ENCODE measurements at regions not wholly inside any gene's neighbourhood (a gene's known extent, or its start where the extent isn't known, plus 50 kb on each side); places are given as distances from the start of the nearest gene placed in this dataset.
"Not testable (repeated sequence)": the region's sequence is repeated elsewhere in the genome, so short reads cannot be mapped to it uniquely, and the experiment has no call there.

DNA sequence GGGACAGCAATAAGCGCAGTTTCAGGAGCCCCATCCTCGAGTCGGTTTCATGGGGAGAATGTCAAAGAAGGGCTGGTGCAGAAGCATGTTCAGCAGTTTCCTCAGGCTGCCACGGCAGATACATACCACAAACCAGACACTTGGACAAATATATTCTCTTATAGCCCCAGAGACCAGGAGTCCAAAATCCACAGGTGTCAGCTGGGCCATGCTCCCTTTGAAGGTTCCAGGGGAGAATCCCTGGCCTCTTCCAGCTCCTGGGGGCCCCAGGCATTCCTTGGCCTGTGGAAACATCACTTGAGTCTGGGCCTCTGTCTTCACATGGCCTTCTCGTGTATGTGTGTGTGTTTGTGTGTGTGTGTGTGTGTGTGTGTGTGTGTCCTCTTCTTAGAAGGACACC lies 164.1 kb downstream of the UQCRFS1 start:
- DNase-seq = no peak

- DNase-seq = no peak
These were observed 167.2 kb downstream of the UQCRFS1 start for GRCh38 chr19:29045679-29046254.

DNA sequence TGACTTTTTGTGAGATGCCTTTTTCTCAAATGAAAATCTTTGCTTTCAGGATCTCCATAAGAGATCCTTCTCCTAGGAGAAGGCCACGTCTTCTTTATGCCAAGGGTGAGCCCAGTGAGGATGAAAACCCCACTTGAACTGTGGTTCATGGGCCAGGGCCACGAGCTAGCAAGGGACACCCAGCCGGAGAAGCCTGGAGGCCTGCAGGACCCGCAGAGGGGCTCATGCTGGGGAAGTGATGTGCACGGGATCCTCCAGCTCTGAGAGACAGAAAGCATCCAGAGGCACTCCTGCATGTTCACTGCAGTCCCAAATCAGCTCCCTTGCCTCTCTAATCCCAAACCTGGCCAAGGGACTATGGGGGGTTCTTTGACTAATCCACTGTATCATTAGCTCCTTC lies 168.9 kb downstream of the UQCRFS1 start:
- DNase-seq = no peak

GRCh38 chr19:29042450-29042849 lies 170.5 kb downstream of the UQCRFS1 start:
- DNase-seq = no peak

DNA sequence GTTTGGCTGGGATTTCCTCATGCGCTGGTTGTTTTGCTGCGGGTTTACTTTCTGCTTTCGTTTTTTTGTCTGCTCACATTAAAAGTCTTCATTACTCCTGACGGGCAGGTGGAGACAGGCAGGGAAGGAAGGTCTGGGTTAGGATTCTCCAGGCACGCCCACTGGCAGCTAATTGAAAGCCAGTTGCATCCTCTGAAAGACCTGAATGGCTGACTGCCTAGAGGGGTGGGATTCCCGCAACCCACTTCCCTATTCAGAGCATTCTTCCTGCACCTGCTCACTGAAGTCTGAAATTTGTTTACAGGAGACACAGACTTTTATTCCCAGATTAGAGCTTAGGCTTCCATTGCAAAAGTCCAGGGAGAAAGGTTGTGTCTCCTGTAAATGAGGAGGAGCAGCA lies 172.0 kb downstream of the UQCRFS1 start:
- DNase-seq = no peak

GRCh38 chr19:29040292-29040691 lies 172.7 kb downstream of the UQCRFS1 start:
- no peak for DNase-seq

- not testable (repeated sequence) for DNase-seq
These were observed 173.9 kb downstream of the UQCRFS1 start for GRCh38 chr19:29039036-29039435.

GRCh38 chr19:29031216-29031615 lies 181.7 kb downstream of the UQCRFS1 start:
- no peak for DNase-seq

DNA sequence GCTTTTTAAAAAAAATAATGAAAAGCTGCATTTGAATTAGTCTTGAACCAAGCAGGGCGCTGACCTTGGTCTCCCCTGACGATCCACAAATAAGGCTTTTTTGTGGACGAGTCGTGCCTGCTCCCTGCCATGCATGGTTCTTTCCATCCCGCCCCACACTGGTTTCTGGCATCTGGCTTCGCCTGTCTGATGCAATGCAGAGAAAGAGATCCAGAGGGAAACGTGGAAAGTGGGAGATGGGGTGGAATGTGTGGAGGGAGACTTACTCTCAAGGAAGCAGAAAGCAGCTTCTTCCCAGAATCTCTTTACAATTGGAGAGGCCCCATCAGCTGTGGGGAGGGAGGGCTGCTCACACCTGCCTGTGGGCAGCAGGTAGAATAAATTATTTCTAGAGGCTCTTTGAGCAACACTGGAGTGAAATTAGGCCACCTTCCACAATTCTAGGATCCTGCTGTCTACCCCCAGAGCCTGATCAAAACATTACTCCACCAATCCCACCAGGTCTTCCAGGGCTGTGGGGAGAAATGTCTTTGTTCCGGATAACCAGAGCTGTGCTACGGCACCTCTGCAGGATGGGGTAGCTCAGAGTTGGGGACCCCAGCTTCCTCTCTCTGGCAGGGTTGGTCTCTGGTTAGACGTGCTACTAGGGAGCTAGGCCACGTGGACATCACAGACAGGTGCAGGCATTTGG lies 183.5 kb downstream of the UQCRFS1 start:
- no peak for DNase-seq

DNA sequence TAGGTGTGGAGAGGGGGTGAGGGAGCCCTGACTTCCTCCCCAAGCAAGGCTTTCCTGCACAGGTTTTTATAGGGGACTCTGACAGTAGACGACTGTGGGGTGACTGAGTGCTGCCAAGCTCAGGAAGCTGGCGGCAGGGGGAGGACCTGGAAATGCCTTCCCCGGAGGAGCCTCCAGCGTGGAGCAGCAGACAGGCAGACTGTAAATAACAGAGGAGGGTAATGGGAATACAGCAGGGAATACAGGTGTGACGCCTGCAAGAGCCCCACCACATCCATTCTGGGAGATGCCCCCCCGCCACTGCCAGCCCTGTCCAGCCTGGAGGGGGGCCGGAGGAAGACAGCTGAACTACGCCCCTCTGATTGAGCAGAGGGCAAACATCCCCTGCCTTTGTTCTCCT lies 190.4 kb downstream of the UQCRFS1 start:
- no peak for DNase-seq

GRCh38 chr19:29022165-29022564 lies 190.8 kb downstream of the UQCRFS1 start:
- no peak for DNase-seq

GRCh38 chr19:29021232-29021916 lies 191.6 kb downstream of the UQCRFS1 start:
- DNase-seq = no peak

GRCh38 chr19:29019403-29019802 lies 193.5 kb downstream of the UQCRFS1 start:
- no peak for DNase-seq

DNA sequence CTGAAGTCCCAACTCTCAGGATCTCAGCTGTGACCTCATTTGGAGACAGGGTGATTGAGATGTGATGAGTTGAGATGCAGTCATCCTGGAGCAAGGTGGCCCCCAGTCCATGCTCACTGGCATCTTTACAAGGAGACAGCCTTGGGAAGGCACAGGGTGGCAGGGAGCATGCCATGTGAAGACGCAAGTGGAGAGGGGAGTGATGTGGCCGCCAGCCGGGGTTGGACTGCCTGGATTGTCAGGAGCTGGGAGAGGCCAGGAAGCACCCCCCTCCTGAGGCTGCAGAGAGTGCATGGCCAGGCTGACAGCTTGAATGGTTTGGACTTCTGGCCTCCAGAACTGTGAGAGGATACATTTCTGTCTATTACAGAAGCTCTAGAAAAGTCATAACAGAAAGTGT lies 194.4 kb downstream of the UQCRFS1 start:
- no peak for DNase-seq

- no peak for DNase-seq
These were observed 195.2 kb downstream of the UQCRFS1 start for GRCh38 chr19:29017788-29018187.

DNA sequence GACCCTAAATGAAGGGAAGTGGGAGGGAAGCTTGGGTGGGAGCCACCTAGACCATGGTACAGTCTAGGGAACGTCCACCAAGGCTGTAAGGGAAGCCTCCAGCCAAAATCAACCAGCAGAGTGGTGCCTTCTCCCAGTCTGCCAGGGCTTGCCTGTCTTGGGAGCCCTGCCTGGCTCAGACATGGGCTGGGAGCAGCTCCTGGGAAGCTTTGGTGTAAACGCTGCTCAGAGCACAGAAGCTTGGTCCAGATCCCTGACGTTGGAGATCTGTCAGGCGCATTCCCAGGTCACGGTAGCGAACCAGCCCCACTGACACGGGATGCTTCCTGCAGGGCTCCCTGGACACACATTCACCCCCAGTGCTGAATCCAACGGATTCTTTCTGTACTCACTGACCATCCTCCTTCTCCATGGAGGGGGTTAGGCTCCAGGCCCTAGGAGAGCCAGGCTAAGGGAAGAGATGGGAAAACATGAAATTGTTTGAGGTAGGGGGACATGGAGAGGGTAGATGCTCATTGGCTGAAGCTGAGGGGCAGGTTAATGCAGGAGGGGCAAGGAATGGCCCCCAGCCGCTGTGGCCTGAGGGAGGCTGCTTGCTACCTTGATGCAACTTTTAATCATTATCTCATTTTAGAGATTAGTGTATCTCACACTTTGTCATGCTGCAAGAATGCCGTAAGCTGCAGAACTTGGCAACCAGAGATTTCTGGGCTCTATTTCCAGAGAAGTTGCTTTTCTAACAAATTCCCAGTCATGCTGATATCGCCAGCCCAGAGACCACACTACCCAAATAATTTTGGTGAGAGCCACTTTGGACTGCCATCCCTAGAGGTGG lies 195.8 kb downstream of the UQCRFS1 start:
- DNase-seq = no peak

GRCh38 chr19:29016353-29016752 lies 196.6 kb downstream of the UQCRFS1 start:
- no peak for DNase-seq

DNA sequence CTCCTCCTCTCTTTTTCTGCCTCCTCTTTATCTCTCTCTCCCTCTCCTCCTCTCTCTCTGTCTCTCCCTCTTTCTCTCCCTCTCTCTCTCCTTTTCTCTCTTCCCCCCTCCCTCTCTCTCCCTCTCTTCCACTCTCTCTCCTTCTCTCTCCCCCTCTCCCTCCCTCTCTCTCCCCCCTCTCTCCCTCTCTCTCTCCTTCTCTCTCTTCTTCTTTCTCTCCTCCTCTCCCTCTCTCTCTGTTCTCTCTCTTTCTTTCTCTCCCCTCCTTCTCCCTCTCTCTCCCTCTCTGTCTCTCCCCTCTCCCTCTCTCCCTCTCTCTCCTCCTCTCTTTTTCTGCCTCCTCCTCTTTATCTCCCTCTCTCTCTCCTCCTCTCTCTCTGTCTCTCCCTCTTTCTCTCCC lies 197.4 kb downstream of the UQCRFS1 start:
- DNase-seq = no peak

DNA sequence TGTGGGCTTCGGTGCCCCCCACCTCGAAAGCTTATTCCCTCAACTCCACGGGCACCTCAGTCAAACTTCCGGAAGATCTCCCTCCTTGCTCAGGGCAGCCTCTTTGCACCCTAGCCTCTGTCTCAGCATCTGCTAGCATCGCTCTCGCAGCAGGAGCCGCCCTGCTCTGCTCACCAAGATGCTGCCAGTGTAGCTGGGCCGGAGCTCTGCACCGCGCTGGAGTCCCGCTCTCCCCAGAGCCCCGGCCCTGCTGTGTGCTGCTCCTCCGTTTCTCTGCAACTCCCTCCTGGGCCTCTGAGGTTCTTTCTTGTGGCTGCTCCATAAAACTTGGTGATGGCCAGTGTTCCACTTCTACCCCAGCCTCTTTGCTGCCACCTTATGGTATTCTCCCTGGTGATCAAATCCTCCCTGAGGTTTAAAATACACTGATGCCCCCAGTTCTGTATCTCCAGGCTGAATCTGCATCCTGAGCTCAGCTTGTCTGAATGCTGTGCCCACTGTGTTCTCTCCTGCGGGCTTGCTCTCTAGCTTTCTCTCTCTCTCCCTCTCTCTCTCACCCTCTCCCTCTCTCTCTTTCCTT lies 198.0 kb downstream of the UQCRFS1 start:
- no peak for DNase-seq

DNA sequence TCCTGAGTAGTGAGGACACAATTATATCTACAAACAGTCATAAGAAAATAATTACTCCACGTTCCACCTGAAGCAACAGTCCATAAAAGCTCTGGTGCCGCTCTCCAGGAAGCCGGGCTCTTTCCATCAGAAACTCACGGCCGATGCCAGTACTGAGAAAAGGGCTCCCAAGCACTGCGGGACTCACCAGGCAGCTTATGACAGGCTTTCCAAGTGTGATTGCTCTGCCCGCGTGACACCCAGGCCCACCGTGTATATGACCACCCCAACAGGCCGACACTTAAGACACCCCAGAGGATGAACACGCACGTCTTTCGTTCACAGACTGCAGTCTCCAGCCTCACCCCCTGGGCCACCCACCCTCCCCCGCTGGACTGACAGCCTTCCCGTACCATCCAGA lies 199.0 kb downstream of the UQCRFS1 start:
- DNase-seq = no peak

DNA sequence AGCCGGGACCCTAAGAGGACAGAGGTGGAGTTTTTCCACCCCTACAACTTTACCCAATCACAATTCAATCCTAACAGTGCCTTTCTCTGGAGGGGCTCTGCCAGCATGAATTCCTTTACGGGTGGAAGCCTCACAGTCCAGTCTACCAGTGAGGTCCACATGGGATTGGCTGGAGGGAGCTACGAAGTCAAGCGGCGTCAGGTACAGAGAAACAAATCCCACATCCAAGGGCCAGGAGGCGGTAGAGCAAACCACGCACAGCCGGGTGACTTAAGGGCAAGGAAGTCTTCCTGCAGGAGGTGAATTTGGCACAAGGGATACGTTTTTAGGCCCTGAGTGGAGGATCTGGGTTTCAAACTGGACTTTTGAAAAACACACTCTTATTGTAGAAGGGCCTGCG lies 199.6 kb downstream of the UQCRFS1 start:
- DNase-seq = no peak

DNA sequence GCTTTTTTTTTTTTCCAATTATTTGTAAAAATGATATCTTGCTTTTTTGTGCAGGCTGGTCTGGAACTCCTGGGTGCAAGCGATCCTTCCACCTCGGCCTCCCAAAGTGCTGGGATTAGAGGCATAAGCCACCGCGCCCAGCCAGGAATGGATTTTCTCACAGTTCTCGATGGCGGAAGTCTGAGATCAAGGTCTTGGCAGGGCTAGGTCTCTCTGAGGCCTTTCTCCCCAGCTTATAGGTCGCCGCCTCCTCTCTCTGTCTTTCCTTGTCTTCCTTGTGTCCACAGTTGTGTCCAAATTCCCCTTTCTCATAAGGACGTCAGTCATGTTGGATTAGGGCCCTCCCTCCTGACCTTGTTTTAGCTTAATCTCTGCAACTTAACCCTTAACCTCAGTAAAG lies 200.5 kb downstream of the UQCRFS1 start:
- DNase-seq = no peak

GRCh38 chr19:29010276-29010675 lies 202.7 kb downstream of the UQCRFS1 start:
- no peak for DNase-seq

Data from SHP77 (cell line).